Thoracic aorta (tissue), 2 donors: ENCODE measurements at regions not wholly inside any gene's neighbourhood (a gene's known extent, or its start where the extent isn't known, plus 50 kb on each side); places are given as distances from the start of the nearest gene placed in this dataset.
"Not testable (repeated sequence)": the region's sequence is repeated elsewhere in the genome, so short reads cannot be mapped to it uniquely, and the experiment has no call there.

ENCODE experiments used
- ATAC-seq: fragments of 150-250 bp; one replicate; pipeline ENCODE4 v1.8.0; 2017; ENCODE audit warnings: low read depth; ENCODE audit not compliant: insufficient number of reproducible peaks, low FRiP score
- DNase-seq: peaks from one replicate; pipeline ENCODE4 v3.0.0-alpha.2; 2020; ENCODE audit warnings: low spot score
- H3K27ac ChIP-seq, 2 donors: fragments of 200-600 bp; sonication (generic); 1 replicate in 1 of 2; 2 replicates in 1 of 2; pipeline ENCODE4 v1.5.1; 2016; ENCODE audit warnings: mild to moderate bottlenecking in 2 of 2, moderate library complexity in 2 of 2
- H3K27me3 ChIP-seq: fragments of 200-600 bp; sonication (generic); replicated peaks from 2 replicates; pipeline ENCODE4 v1.6.0; 2016; ENCODE audit warnings: mild to moderate bottlenecking; ENCODE audit not compliant: insufficient read depth
- H3K36me3 ChIP-seq: fragments of 200-600 bp; sonication (generic); one replicate; pipeline ENCODE4 v1.5.1; 2016
- H3K4me1 ChIP-seq, 2 donors: fragments of 200-600 bp; sonication (generic); 1 replicate in 1 of 2; 2 replicates in 1 of 2; pipeline versions ENCODE4 v1.5.1 to v1.6.0; 2016; ENCODE audit warnings: low read depth in 2 of 2, mild to moderate bottlenecking in 1 of 2; ENCODE audit not compliant: control insufficient read depth in 1 of 2
- H3K4me3 ChIP-seq: fragments of 200-600 bp; sonication (generic); 2 replicates; pipeline ENCODE4 v1.5.1; 2016; ENCODE audit warnings: mild to moderate bottlenecking
- H3K9me3 ChIP-seq: fragments of 200-600 bp; sonication (generic); 2 replicates; pipeline ENCODE4 v1.5.1; 2016
- CTCF ChIP-seq: fragments of 200-600 bp; sonication (generic); IDR thresholded peaks from one replicate; pipeline ENCODE4 v1.5.1; 2019; ENCODE audit warnings: antibody characterized with exemption

- no peak overlapping the region for H3K4me3 ChIP-seq
- H3K4me1 ChIP-seq, result peaks cover 8 to 16% of the 10 kb centered on the region in 2 donors
- H3K36me3 ChIP-seq, result no peaks in the 10 kb centered on the region
- no peaks in the 10 kb centered on the region for H3K9me3 ChIP-seq
- no peaks in the 10 kb centered on the region for H3K27me3 ChIP-seq
- ATAC-seq (peak; percentile 44), DNase-seq (no peak)
- TF ChIP-seq CTCF, result no peak
- H3K27ac ChIP-seq, result peak overlapping the region in 1 of 2 donors; percentile 11
These were observed 259.6 kb upstream of the CTNNB1 start for GRCh38 chr3:40939741-40940130.

DNA sequence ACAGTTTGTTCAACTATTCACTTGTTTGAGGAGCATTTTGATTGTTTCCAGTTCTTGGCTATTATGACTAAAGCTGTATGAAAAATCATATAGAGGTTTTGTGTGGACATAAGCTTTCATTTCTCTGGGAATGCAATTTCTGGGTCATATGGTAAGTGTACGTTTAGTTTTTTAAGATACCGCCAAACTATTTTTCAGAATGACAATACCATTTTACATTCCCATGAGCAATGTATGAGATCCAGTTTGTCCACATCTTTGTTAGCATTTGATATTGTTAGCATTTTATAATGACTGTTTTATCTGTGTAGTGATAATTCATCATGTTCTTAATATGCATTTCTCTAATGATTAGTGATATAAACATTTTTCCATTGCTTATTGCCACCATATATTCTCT lies 258.7 kb upstream of the CTNNB1 start:
- no peak for TF ChIP-seq CTCF
- DNase-seq (no peak), ATAC-seq (no peak)
- H3K4me1 ChIP-seq, result peaks cover 8 to 16% of the 10 kb centered on the region in 2 donors
- no peak overlapping the region for H3K4me3 ChIP-seq
- H3K36me3 ChIP-seq, result no peaks in the 10 kb centered on the region
- no peak overlapping the region for H3K27ac ChIP-seq
- H3K27me3 ChIP-seq, result no peaks in the 10 kb centered on the region
- H3K9me3 ChIP-seq, result no peaks in the 10 kb centered on the region

DNA sequence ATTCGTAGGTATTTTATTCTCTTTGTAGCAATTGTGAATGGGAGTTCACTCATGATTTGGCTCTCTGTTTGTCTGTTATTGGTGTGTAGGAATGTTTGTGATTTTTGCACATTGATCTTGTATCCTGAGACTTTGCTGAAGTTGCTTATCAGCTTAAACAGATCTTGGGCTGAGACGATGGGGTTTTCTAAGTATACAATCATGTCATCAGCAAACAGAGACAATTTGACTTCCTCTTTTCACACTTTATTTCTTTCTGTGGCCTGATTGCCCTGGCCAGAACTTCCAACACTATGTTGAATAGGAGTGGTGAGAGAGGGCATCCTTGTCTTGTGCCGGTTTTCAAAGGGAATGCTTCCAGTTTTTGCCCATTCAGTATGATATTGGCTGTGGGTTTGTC lies 252.3 kb upstream of the CTNNB1 start:
- H3K4me3 ChIP-seq, H3K27ac ChIP-seq, H3K9me3 ChIP-seq, DNase-seq, H3K36me3 ChIP-seq, H3K4me1 ChIP-seq, ATAC-seq, H3K27me3 ChIP-seq: not testable (repeated sequence)

DNA sequence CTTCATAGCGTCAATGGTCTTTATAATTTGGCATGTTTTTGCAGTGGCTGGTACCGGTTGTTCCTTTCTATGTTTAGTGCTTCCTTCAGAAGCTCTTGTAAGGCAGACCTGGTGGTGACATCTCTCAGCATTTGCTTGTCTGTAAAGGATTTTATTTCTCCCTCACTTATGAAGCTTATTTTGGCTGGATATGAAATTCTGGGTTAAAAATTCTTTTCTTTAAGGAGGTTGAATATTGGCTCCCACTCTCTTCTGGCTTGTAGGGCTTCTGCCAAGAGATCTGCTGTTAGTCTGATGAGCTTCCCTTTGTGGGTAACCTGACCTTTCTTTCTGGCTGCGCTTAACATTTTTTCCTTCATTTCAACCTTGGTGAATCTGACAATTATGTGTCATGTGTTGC lies 250.0 kb upstream of the CTNNB1 start:
- not testable (repeated sequence) for ATAC-seq, H3K27me3 ChIP-seq, H3K36me3 ChIP-seq, H3K9me3 ChIP-seq, H3K4me1 ChIP-seq, H3K27ac ChIP-seq, DNase-seq, H3K4me3 ChIP-seq

DNA sequence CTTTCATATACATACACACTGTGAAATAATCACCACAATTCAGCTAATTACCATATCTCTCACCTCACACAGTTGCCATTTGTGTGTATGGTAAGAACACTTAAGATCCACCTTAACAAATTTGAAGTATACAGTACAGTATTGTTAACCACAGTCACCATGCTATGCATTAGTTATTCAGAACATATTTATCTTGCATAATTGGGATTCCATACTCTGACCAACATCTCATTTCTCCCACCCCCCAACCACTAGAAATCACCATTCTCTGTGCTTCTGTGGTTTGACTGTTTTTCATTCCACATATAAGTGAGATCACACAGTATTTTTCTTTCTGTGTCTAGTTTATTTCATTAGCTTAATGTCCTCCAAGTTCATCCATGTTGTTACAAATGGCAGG lies 247.7 kb upstream of the CTNNB1 start:
- H3K9me3 ChIP-seq, result peaks cover 6% of the 10 kb centered on the region
- H3K4me3 ChIP-seq, result no peak overlapping the region
- ATAC-seq (no peak), DNase-seq (no peak)
- no peaks in the 10 kb centered on the region for H3K4me1 ChIP-seq
- H3K36me3 ChIP-seq, result no peaks in the 10 kb centered on the region
- no peak overlapping the region for H3K27ac ChIP-seq
- TF ChIP-seq CTCF, result no peak
- H3K27me3 ChIP-seq, result no peaks in the 10 kb centered on the region

- ATAC-seq, result no peak
- no peaks in the 10 kb centered on the region for H3K27me3 ChIP-seq
These were observed 238.0 kb upstream of the CTNNB1 start for GRCh38 chr3:40961104-40961857.

More at GRCh38 chr3:40961104-40961857, 238.0 kb upstream of the CTNNB1 start:
- Histone ChIP-seq H3K4me1 (no peaks in the 10 kb centered on the region), H3K27ac (no peak overlapping the region), H3K36me3 (no peaks in the 10 kb centered on the region), H3K4me3 (no peak overlapping the region), H3K9me3 (peaks cover 4% of the 10 kb centered on the region)
- no peak for TF ChIP-seq CTCF
- no peak for DNase-seq
